K562 (cell line): ENCODE measurements at regions not wholly inside any gene's neighbourhood (a gene's known extent, or its start where the extent isn't known, plus 50 kb on each side); places are given as distances from the start of the nearest gene placed in this dataset.

Experiments
- ATAC-seq: fragments of 200-7000 bp; cut with Tn5 transposase; 3 replicates; pipeline ENCODE4 v1.9.1; 2020; ENCODE audit warnings: moderate library complexity
- BruUV-seq: library from RNA; stranded (reverse); fragments of 400-500 nt; replicated peaks from 2 replicates; lab custom pipeline; 2021; lab: Mats Ljungman, UMichigan
- CTCF ChIA-PET: fragments of 300-600 bp; formaldehyde crosslinking; extraction: SDS; loops from one replicate; lab custom pipeline; 2021; ENCODE audit warnings: low intra/inter-chr PET ratio; lab: Yijun Ruan, JAX
- POLR2A ChIA-PET: fragments of 300-600, 350-650 bp; sonication (Branson Sonifier 250); formaldehyde crosslinking; extraction: SDS; loops from one replicate; lab custom pipeline; 2021; ENCODE audit warnings: antibody characterized with exemption, inconsistent platforms; lab: Yijun Ruan, JAX
- DNase-seq, 4 experiments: peaks; one replicate each; pipeline versions ENCODE4 v3.0.0 to v3.0.0-alpha.2; 2011 to 2018; ENCODE audit warnings: low spot score in 3 of 4, mixed read lengths in 3 of 4; ENCODE audit errors: extremely low read depth in 1 of 4
- FAIRE-seq: peaks from 2 replicates; lab custom pipeline; 2011; peaks lifted over from hg19 to GRCh38; lab: Jason Lieb, UNC
- H2AFZ ChIP-seq: 2 replicates; pipeline ENCODE4 v1.6.0; 2011; ENCODE audit warnings: low read depth, low read length, control low read depth, inconsistent platforms
- H3K27ac ChIP-seq: fragments of 200-600 bp; 3 replicates; pipeline ENCODE4 v1.8.0; 2011; ENCODE audit warnings: low read depth, mild to moderate bottlenecking, control low read depth, inconsistent platforms, low read length, moderate library complexity, mixed read lengths; ENCODE audit errors: extremely low read depth
- H3K27me3 ChIP-seq, 2 experiments: fragments of 300-600 bp in 1 of 2; 2 replicates in 1 of 2; 3 replicates in 1 of 2; pipeline versions ENCODE4 v1.6.0 to v1.8.0; 2011; ENCODE audit warnings: inconsistent platforms in 2 of 2, low read length in 2 of 2, mild to moderate bottlenecking in 1 of 2, mixed read lengths in 1 of 2, moderate library complexity in 1 of 2; ENCODE audit not compliant: control insufficient read depth in 2 of 2, insufficient read depth in 2 of 2
- H3K36me3 ChIP-seq: fragments of 300-600 bp; 3 replicates; pipeline ENCODE4 v1.8.0; 2011; ENCODE audit warnings: mild to moderate bottlenecking, low read length, inconsistent platforms; ENCODE audit not compliant: control insufficient read depth, insufficient read depth
- H3K4me1 ChIP-seq, 2 experiments: fragments of 200-600 bp in 1 of 2; replicated peaks in 1 of 2; 2 replicates in 1 of 2; 3 replicates in 1 of 2; pipeline versions ENCODE4 v1.5.1 to v1.8.0; 2011; ENCODE audit warnings: inconsistent platforms in 2 of 2, low read length in 2 of 2, mild to moderate bottlenecking in 1 of 2, mixed read lengths in 1 of 2, moderate library complexity in 1 of 2; ENCODE audit not compliant: control insufficient read depth in 2 of 2, insufficient read depth in 2 of 2
- H3K4me2 ChIP-seq: 2 replicates; pipeline ENCODE4 v1.6.1; 2011; ENCODE audit warnings: low read length, control low read depth, inconsistent platforms, mixed read lengths; ENCODE audit not compliant: insufficient read depth
- H3K4me3 ChIP-seq: fragments of 200-600 bp; sonication (generic), shearing (Covaris generic); 2 replicates; pipeline ENCODE4 v1.5.1; 2016; ENCODE audit warnings: control low read depth, inconsistent platforms
- H3K79me2 ChIP-seq: fragments of 200-600 bp; 3 replicates; pipeline ENCODE4 v1.8.0; 2011; ENCODE audit warnings: low read length, inconsistent platforms; ENCODE audit not compliant: control insufficient read depth, insufficient read depth
- H3K9ac ChIP-seq, 2 experiments: 2 replicates each; pipeline versions ENCODE4 v1.6.0 to v1.6.1; 2011; ENCODE audit warnings: low read depth in 2 of 2, low read length in 2 of 2, control low read depth in 1 of 2, inconsistent platforms in 1 of 2, mild to moderate bottlenecking in 1 of 2, mixed read lengths in 1 of 2; ENCODE audit not compliant: insufficient read depth in 1 of 2
- H3K9me1 ChIP-seq: one replicate; pipeline ENCODE4 v1.6.0; 2011; ENCODE audit warnings: inconsistent platforms, mild to moderate bottlenecking, low read length, moderate library complexity; ENCODE audit not compliant: control insufficient read depth, insufficient read depth
- H3K9me3 ChIP-seq: replicated peaks from 2 replicates; pipeline ENCODE4 v1.5.1; 2011; ENCODE audit warnings: low read depth, low read length, inconsistent platforms; ENCODE audit not compliant: control insufficient read depth, insufficient read depth
- H4K20me1 ChIP-seq: replicated peaks from 2 replicates; pipeline ENCODE4 v1.6.1; 2011; ENCODE audit warnings: low read length, inconsistent platforms, mixed read lengths; ENCODE audit not compliant: control insufficient read depth, insufficient read depth
- MITF ChIP-seq: IDR thresholded peaks from 2 replicates; pipeline ENCODE4 v1.6.1; 2014; ENCODE audit warnings: antibody characterized with exemption
- NRF1 ChIP-seq, 2 experiments: fragments of 450-650 bp; IDR thresholded peaks in 1 of 2; conservative IDR thresholded peaks in 1 of 2; 2 replicates each; pipeline ENCODE4 v1.6.1; 2014; ENCODE audit warnings: mild to moderate bottlenecking in 2 of 2
- PHB ChIP-seq: fragments of 250-450 bp; sonication (Bioruptor Pico); IDR thresholded peaks from 2 replicates; pipeline ENCODE4 v1.5.0; 2021
- ZBTB12 ChIP-seq: fragments of 250-450 bp; sonication (Bioruptor Pico); IDR thresholded peaks from 2 replicates; pipeline ENCODE4 v1.4.0; 2020
- WGBS: fragments of 100-300 bp; shearing (Covaris generic); methylation state at CpG from one replicate; pipeline ENCODE4 v1.1.6; 2016; ENCODE audit warnings: low coverage, mixed read lengths; ENCODE audit not compliant: insufficient coverage; ENCODE audit errors: missing lambda C conversion rate; 5-methylcytosine and 5-hydroxymethylcytosine counted together
- in situ Hi-C: fragments of 300-500 bp; cut with MboI; formaldehyde crosslinking; loops from 4 replicates; pipeline ENCODE4 v1.15.0; 2018; ENCODE audit warnings: inconsistent platforms, mixed read lengths
- intact Hi-C: fragments of 100-400 bp; cut with micrococcal nuclease; formaldehyde crosslinking; loops from 2 replicates; pipeline ENCODE4 v1.14.2; 2022

- no peaks in the 10 kb centered on the region for H4K20me1 ChIP-seq
- POLR2A ChIA-PET, result no interaction called here
- 1% methylated on average over 6 of the region's 6 CpGs for WGBS
These were observed 129.0 kb downstream of the IRS2 start for GRCh38 chr13:109657395-109657794.

More at GRCh38 chr13:109657395-109657794, 129.0 kb downstream of the IRS2 start:
- Histone ChIP-seq H3K27me3 (peaks cover 0 to 9% of the 10 kb centered on the region in 2 experiments; a peak in 3 of 5 replicates), H3K4me1 (no peaks in the 10 kb centered on the region), H3K4me3 (no peak overlapping the region), H3K9ac (no peak overlapping the region), H3K9me3 (no peaks in the 10 kb centered on the region), H3K9me1 (no peaks in the 10 kb centered on the region), H3K36me3 (no peaks in the 10 kb centered on the region), H3K27ac (no peak overlapping the region), H3K79me2 (no peaks in the 10 kb centered on the region), H2AFZ (no peak overlapping the region), H3K4me2 (no peak overlapping the region)
- no TSS peak for BruUV-seq
- ATAC-seq (no peak), DNase-seq (no peak), FAIRE-seq (no peak)
- TF ChIP-seq NRF1 (conservative IDR thresholded peaks at IDR 0.05 in 1 of 2, IDR thresholded peaks at IDR 0.05 in 1 of 2), result no peak
- TF ChIP-seq PHB (CRISPR knock-in tag), result no peak
- TF ChIP-seq MITF, result no peak
- no peak for TF ChIP-seq ZBTB12 (CRISPR knock-in tag)
- intact Hi-C loops (no loop called here), in situ Hi-C loops (no loop called here)
- CTCF ChIA-PET, result no interaction called here
